Heart right ventricle (tissue), 16 donors: ENCODE measurements at regions not wholly inside any gene's neighbourhood (a gene's known extent, or its start where the extent isn't known, plus 50 kb on each side); places are given as distances from the start of the nearest gene placed in this dataset.

Source experiments
- ATAC-seq, 8 donors: fragments of 200-7000 bp; cut with Tn5 transposase; one replicate each; pipeline ENCODE4 v1.9.1; 2020; ENCODE audit warnings: mild to moderate bottlenecking in 8 of 8, moderate library complexity in 8 of 8, moderate number of reproducible peaks in 1 of 8
- DNase-seq, 2 donors: peaks; one replicate each; pipeline ENCODE4 v3.0.0-alpha.2; 2020
- H3K27ac ChIP-seq, 10 donors: fragments of 200-600 bp; sonication (generic) in 2 of 10; one replicate each; pipeline versions ENCODE4 v1.5.0 to v1.8.0; 2020 to 2022; ENCODE audit warnings: mild to moderate bottlenecking in 3 of 10
- H3K27me3 ChIP-seq, 7 donors: fragments of 200-600 bp; one replicate each; pipeline ENCODE4 v1.8.0; 2021 to 2022; ENCODE audit warnings: mild to moderate bottlenecking in 2 of 7
- H3K36me3 ChIP-seq, 9 donors: fragments of 200-600 bp; sonication (generic) in 1 of 9; one replicate each; pipeline versions ENCODE4 v1.5.0 to v1.8.0; 2020 to 2022; ENCODE audit warnings: mild to moderate bottlenecking in 2 of 9
- H3K4me1 ChIP-seq, 9 donors: fragments of 200-600 bp; sonication (generic) in 1 of 9; one replicate each; pipeline versions ENCODE4 v1.5.0 to v1.8.0; 2020 to 2022; ENCODE audit warnings: mild to moderate bottlenecking in 4 of 9
- H3K4me3 ChIP-seq, 10 donors: fragments of 200-600 bp; sonication (generic) in 2 of 10; one replicate each; pipeline versions ENCODE4 v1.5.0 to v1.8.0; 2020 to 2022; ENCODE audit warnings: mild to moderate bottlenecking in 7 of 10, moderate library complexity in 2 of 10
- H3K9me3 ChIP-seq, 11 donors: fragments of 200-600 bp in 10 of 11; sonication (generic) in 2 of 11; one replicate each; pipeline versions ENCODE4 v1.5.0 to v1.8.0; 2013 to 2022; ENCODE audit warnings: mild to moderate bottlenecking in 2 of 11, control low read depth in 1 of 11, moderate library complexity in 1 of 11
- WGBS, 2 donors: extraction: QIAGEN DNeasy Blood & Tissue Kit; methylation state at CpG; one replicate each; pipeline ENCODE4 v1.1.7; 2013; ENCODE audit warnings: inconsistent platforms in 1 of 2; 5-methylcytosine and 5-hydroxymethylcytosine counted together
- intact Hi-C, 10 donors: fragments of 100-400 bp; cut with DNase I; formaldehyde crosslinking; loops; one replicate each; pipeline versions ENCODE4 v1.11.1 to v1.14.2; 2022
- TF ChIP-seq, protein P1 (sequence below), 9 donors: fragments of 200-600 bp; sonication (generic) in 2 of 9; IDR thresholded peaks; one replicate each; pipeline versions ENCODE4 v1.5.0 to v1.8.0; 2021 to 2022; ENCODE audit warnings: antibody characterized with exemption in 9 of 9, mild to moderate bottlenecking in 5 of 9, moderate library complexity in 1 of 9
- donor health status: Arrhythmogenic right ventricular cardiomyopathy.
- donor health status: ischemic (EF 13 %, LVEDD 7.1; RV severe dilation, severe dysfunction).
- donor health status: healthy with polysubstance abuse.
- donor health status: DM: no; HTN: yes; CAD: no.
- donor health status: DM: no; HTN: no; CAD: no.
- donor health status: ischemic (EF 25% LVEDD 6.9; RV normal size, moderate dysfunction).
- donor health status: ischemic (EF 25% LVEDD 5.7; RV mildly dilated, moderate dysfunction).
- donor health status: healthy.
- donor health status: DM: yes; HTN: yes; CAD: no.
- donor health status: Ischemic cardiomyopathy.
- donor health status: ischemic (EF 35%, LVEDD 5.7; RV mildly dilated, moderate dysfunction).
- donor health status: nonischemic (EF 11% LVEDD 7.7; RV severe dilation, severe dysfunction).
- donor health status: DM: yes; HTN: yes; CAD: no.
- donor health status: PGD.
- donor health status: ischemic (EF 29% LVEDD 5.4; RV normal size, mild dysfunction).
- donor health status: nonischemic (EF 23%, LVEDD 6.1; RV moderate dilation, normal function).

DNA sequence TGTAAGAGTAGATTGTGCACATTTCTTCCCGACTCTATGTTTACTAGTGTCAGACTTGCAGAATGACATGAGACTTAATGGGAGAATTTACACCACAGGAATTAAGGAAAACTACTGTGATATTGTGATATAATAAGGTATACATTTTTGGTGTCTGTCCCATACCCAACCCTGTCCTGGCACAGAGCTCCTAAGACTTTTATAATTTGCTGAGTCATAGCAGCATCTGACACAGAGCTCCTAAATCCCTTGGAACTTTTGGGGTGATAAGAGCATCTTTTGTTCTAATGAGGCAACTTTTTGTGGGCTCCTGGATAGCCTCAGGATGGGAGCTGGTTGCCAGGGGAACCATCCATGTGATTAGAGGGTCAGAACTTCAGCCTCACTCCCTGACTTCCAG lies 1607.0 kb downstream of the RPA4 start:
- Histone ChIP-seq H3K36me3 (no peaks in the 10 kb centered on the region), H3K4me1 (no peaks in the 10 kb centered on the region), H3K27me3 (peaks cover 0 to 5% (median 0%) of the 10 kb centered on the region in 7 donors), H3K27ac (no peak overlapping the region), H3K9me3 (no peaks in the 10 kb centered on the region), H3K4me3 (no peak overlapping the region)
- ATAC-seq: no peak
- 56% methylated on average over 1 of the region's 1 CpG for WGBS, 2 donors
- intact Hi-C loops: no loop called here
- TF ChIP-seq, protein P1, sequence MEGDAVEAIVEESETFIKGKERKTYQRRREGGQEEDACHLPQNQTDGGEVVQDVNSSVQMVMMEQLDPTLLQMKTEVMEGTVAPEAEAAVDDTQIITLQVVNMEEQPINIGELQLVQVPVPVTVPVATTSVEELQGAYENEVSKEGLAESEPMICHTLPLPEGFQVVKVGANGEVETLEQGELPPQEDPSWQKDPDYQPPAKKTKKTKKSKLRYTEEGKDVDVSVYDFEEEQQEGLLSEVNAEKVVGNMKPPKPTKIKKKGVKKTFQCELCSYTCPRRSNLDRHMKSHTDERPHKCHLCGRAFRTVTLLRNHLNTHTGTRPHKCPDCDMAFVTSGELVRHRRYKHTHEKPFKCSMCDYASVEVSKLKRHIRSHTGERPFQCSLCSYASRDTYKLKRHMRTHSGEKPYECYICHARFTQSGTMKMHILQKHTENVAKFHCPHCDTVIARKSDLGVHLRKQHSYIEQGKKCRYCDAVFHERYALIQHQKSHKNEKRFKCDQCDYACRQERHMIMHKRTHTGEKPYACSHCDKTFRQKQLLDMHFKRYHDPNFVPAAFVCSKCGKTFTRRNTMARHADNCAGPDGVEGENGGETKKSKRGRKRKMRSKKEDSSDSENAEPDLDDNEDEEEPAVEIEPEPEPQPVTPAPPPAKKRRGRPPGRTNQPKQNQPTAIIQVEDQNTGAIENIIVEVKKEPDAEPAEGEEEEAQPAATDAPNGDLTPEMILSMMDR (IDR thresholded peaks at IDR 0.05): no peak
- no peak for DNase-seq

DNA sequence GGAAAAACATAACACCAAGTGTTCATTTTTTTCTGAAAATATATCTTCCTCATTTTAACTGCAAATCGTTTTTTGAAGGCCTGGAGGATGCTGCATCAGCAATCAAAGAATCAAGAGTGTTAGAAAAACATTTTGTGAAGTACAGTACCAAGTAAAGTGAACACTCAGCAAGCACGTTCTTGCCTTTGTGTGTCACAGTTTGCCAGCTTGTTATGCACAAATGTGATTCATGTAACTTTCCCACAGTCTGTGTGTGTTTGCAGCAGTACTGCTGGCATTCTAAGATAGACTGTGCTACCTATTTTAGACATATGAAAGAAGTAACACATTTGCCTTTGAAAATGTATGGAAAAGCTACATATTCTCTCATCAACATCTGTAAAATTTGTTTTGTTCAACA lies 1617.7 kb downstream of the RPA4 start:
- no peak overlapping the region for H3K4me3 ChIP-seq
- ATAC-seq: no peak

DNA sequence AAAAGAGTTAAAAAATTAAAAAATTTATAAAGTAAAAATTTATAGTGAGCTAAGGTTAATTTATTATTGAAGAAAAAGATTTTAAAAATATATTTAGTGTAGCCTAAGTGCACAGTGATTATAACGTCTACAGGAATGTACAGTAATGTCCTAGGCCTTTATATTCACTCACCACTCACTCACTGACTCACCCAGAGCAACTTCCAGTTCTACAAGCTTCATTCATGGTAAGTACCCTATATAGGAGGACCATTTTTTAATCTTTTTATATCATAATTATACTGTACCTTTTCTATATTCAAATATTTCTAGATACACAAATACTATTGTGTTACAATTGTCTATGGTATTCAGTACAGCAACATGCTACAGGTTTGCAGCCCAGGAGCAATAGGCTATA lies 1623.2 kb downstream of the RPA4 start:
- Histone ChIP-seq H3K27ac (no peak overlapping the region), H3K4me1 (no peaks in the 10 kb centered on the region), H3K36me3 (no peaks in the 10 kb centered on the region), H3K9me3 (no peaks in the 10 kb centered on the region), H3K27me3 (peaks cover 0 to 20% (median 0%) of the 10 kb centered on the region in 7 donors), H3K4me3 (no peak overlapping the region)
- 48 to 57% methylated on average over 1 of the region's 1 CpG for whole genome bisulfite sequencing, 2 donors
- intact Hi-C loops: no loop called here
- ATAC-seq (no peak), DNase-seq (no peak)
- TF ChIP-seq, protein P1 (IDR thresholded peaks at IDR 0.05): no peak

More for the DNA sequence above, 1617.7 kb downstream of the RPA4 start:
- TF ChIP-seq, protein P1 (IDR thresholded peaks at IDR 0.05): no peak
- no peaks in the 10 kb centered on the region for H3K36me3 ChIP-seq
- H3K9me3 ChIP-seq: no peaks in the 10 kb centered on the region
- WGBS, 2 donors: 41 to 43% methylated on average over 2 of the region's 2 CpGs
- no peak for DNase-seq
- H3K27me3 ChIP-seq: peaks cover 0 to 4% (median 0%) of the 10 kb centered on the region in 7 donors
- no peaks in the 10 kb centered on the region for H3K4me1 ChIP-seq
- intact Hi-C loops: no loop called here
- no peak overlapping the region for H3K27ac ChIP-seq

DNA sequence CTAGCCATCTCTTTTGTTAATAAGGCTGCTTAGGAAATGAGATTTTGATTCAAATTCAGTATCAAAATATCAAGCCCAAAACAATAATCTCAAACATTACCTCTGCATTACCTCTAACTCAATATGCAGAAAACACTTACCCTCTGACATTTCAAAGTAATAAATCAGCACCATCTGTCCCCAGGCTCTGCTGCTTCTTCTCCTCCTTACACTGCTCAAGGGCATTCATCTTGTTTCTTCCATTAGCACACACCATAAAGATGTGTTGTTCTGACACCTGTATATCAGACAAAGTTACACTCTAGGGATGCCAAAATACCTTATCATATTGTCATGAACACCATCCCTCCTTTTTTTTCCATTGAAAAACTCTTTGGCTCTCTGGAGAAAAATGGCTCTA lies 1630.3 kb downstream of the RPA4 start:
- ATAC-seq: no peak
- peaks cover 0 to 30% (median 0%) of the 10 kb centered on the region in 7 donors for H3K27me3 ChIP-seq
- intact Hi-C loops: no loop called here
- no peak overlapping the region for H3K27ac ChIP-seq
- H3K9me3 ChIP-seq: no peaks in the 10 kb centered on the region
- H3K4me3 ChIP-seq: no peak overlapping the region
- H3K4me1 ChIP-seq: no peaks in the 10 kb centered on the region
- H3K36me3 ChIP-seq: no peaks in the 10 kb centered on the region
- no peak for DNase-seq
- TF ChIP-seq, protein P1 (IDR thresholded peaks at IDR 0.05): no peak

DNA sequence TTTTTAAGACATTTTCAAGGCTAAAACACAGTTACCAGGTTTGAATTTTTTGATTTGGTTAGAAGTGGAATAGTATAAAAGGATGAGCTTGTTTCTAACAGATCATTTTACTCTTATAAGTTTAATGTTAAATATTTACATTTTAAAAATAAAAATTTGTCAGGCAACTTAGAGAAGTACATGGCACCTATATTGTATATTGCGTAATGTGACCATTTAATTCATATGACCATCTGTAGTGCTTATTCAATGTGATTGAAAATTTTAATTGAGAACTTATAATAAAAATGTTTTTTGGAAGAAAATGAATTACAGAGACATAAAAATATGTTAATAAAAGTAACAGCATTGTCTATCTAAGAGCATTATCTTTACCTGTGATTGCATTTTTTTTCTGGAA lies 1632.4 kb downstream of the RPA4 start:
- ATAC-seq (no peak), DNase-seq (no peak)
- intact Hi-C loops: no loop called here
- TF ChIP-seq, protein P1 (IDR thresholded peaks at IDR 0.05): no peak
- 93 to 96% methylated on average over 1 of the region's 1 CpG for WGBS, 2 donors
- Histone ChIP-seq H3K27me3 (peaks cover 0 to 20% (median 0%) of the 10 kb centered on the region in 7 donors), H3K27ac (no peak overlapping the region), H3K4me3 (no peak overlapping the region), H3K9me3 (no peaks in the 10 kb centered on the region), H3K36me3 (no peaks in the 10 kb centered on the region), H3K4me1 (no peaks in the 10 kb centered on the region)
